ENCODE measurements at regions not wholly inside any gene's neighbourhood (a gene's known extent, or its start where the extent isn't known, plus 50 kb on each side); places are given as distances from the start of the nearest gene placed in this dataset.

DNA sequence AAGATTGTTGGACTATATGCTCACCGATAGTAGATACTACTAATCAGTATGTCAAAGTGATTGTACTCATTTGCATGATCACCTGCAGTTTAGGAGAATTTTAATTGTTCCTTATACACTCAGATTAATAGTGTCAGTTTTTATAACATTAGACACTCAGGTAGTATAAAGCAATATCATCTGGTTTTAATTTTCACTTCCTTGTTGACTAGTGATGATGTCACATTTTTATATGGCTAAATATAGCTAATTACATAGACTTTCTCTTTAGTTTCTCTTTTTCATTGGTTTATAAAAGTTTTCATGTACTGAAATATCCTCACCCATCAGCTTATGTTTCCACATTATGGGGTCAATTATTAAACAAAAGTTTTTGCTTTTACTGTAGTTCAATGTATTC lies 1332.4 kb upstream of the ADGRL2 start:
- Histone ChIP-seq H3K4me3 (ENCODE audit: low read length) (no peak overlapping the region), H3K27ac (ENCODE audit: low read depth in 1 of 2, low read length in 2 of 2) (no peak overlapping the region), H3K4me1 (ENCODE audit: insufficient read depth, low read length) (no peaks in the 10 kb centered on the region), H3K27me3 (ENCODE audit: control insufficient read depth in 1 of 2, insufficient read depth in 2 of 2, low read length in 2 of 2) (no peaks in the 10 kb centered on the region), H3K9me3 (ENCODE audit: control insufficient read depth in 1 of 2, insufficient read depth in 1 of 2, low read length in 2 of 2) (peaks cover 4 to 7% of the 10 kb centered on the region in 2 experiments), H3K36me3 (ENCODE audit: insufficient read depth, low read length) (no peaks in the 10 kb centered on the region)
- ChIA-PET POLR2A (no interaction called here), CTCF (no interaction called here)
- no peak for TF ChIP-seq CTCF (IDR thresholded peaks at IDR 0.05)
- ATAC-seq (ENCODE audit: poor library complexity) (no peak), DNase-seq (no peak)
- Mint-ChIP-seq H3K4me1 (ENCODE audit: low read depth) (no peaks in the 10 kb centered on the region), H3K27me3 (no peaks in the 10 kb centered on the region), H3K27ac (no peak overlapping the region), H3K9me3 (peaks cover 13% of the 10 kb centered on the region), H3K4me3 (no peak overlapping the region), H3K36me3 (ENCODE audit: low read depth) (no peaks in the 10 kb centered on the region)
- intact Hi-C loops (cut with DNase I, micrococcal nuclease): no loop called here

DNA sequence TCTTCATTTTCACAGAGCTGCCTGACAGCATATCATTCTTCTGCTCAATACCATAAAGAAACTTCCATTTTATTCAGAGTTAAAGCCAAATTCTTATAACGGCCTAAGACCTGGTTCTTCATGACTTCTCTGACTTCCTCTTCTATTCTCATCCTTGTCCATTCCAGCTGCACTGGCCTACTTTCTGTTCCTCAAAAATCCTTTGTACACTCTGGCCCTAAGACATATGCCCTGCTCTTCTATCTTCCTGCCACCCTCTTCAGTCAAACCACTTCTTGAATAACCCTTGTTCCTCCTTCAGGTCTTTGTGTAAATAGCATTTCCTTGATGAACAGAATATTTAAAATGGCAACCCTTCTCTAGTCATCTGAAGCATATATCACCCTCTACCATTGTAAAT lies 1338.7 kb upstream of the ADGRL2 start:
- H3K9me3 ChIP-seq (ENCODE audit: control insufficient read depth in 1 of 2, insufficient read depth in 1 of 2, low read length in 2 of 2): peaks cover 0 to 5% of the 10 kb centered on the region in 2 experiments
- CTCF ChIA-PET: no interaction called here
- intact Hi-C loops (cut with DNase I, micrococcal nuclease): no loop called here
- TF ChIP-seq CTCF (IDR thresholded peaks at IDR 0.05): no peak
- no peaks in the 10 kb centered on the region for H3K4me1 ChIP-seq (ENCODE audit: insufficient read depth, low read length)
- H3K27ac Mint-ChIP-seq: no peak overlapping the region
- no peaks in the 10 kb centered on the region for H3K4me1 Mint-ChIP-seq (ENCODE audit: low read depth)
- DNase-seq (no peak), ATAC-seq (ENCODE audit: poor library complexity) (no peak)
- H3K27me3 ChIP-seq (ENCODE audit: control insufficient read depth in 1 of 2, insufficient read depth in 2 of 2, low read length in 2 of 2): no peaks in the 10 kb centered on the region
- no peak overlapping the region for H3K4me3 ChIP-seq (ENCODE audit: low read length)
- POLR2A ChIA-PET: no interaction called here
- H3K27me3 Mint-ChIP-seq: no peaks in the 10 kb centered on the region
- no peak overlapping the region for H3K27ac ChIP-seq (ENCODE audit: low read depth in 1 of 2, low read length in 2 of 2)
- H3K36me3 ChIP-seq (ENCODE audit: insufficient read depth, low read length): no peaks in the 10 kb centered on the region
- peaks cover 8% of the 10 kb centered on the region for H3K9me3 Mint-ChIP-seq
- no peak overlapping the region for H3K4me3 Mint-ChIP-seq
- H3K36me3 Mint-ChIP-seq (ENCODE audit: low read depth): no peaks in the 10 kb centered on the region

- DNase-seq: no peak
- Mint-ChIP-seq H3K4me1 (ENCODE audit: low read depth) (no peaks in the 10 kb centered on the region), H3K9me3 (peaks cover 15% of the 10 kb centered on the region), H3K36me3 (ENCODE audit: low read depth) (no peaks in the 10 kb centered on the region), H3K27me3 (no peaks in the 10 kb centered on the region), H3K4me3 (no peak overlapping the region), H3K27ac (no peak overlapping the region)
- Histone ChIP-seq H3K4me3 (ENCODE audit: low read length) (no peak overlapping the region), H3K9me3 (ENCODE audit: control insufficient read depth in 1 of 2, insufficient read depth in 1 of 2, low read length in 2 of 2) (no peaks in the 10 kb centered on the region), H3K4me1 (ENCODE audit: insufficient read depth, low read length) (no peaks in the 10 kb centered on the region), H3K36me3 (ENCODE audit: insufficient read depth, low read length) (no peaks in the 10 kb centered on the region), H3K27me3 (ENCODE audit: control insufficient read depth in 1 of 2, insufficient read depth in 2 of 2, low read length in 2 of 2) (no peaks in the 10 kb centered on the region), H3K27ac (ENCODE audit: low read depth in 1 of 2, low read length in 2 of 2) (no peak overlapping the region)
- no peak for TF ChIP-seq CTCF (IDR thresholded peaks at IDR 0.05)
- no peak for ATAC-seq (ENCODE audit: poor library complexity)
- ChIA-PET CTCF (no interaction called here), POLR2A (no interaction called here)
- intact Hi-C loops (cut with DNase I, micrococcal nuclease): no loop called here
Observed at GRCh38 chr1:80457409-80457808, 1343.3 kb upstream of the ADGRL2 start.
